HEK293T (cell line): ENCODE measurements at regions not wholly inside any gene's neighbourhood (a gene's known extent, or its start where the extent isn't known, plus 50 kb on each side); places are given as distances from the start of the nearest gene placed in this dataset.

Experiments used
- BHLHE40 ChIP-seq: fragments of 450-650 bp; IDR thresholded peaks from 2 replicates; pipeline ENCODE4 v1.6.1; 2016; ENCODE audit warnings: mild to moderate bottlenecking, moderate library complexity, borderline replicate concordance
- CTBP1 ChIP-seq: fragments of 450-650 bp; IDR thresholded peaks from 2 replicates; pipeline ENCODE4 v1.6.1; 2016; ENCODE audit warnings: borderline replicate concordance
- FOXA1 ChIP-seq: fragments of 450-650 bp; IDR thresholded peaks from 2 replicates; pipeline ENCODE4 v1.6.1; 2016; ENCODE audit warnings: mild to moderate bottlenecking
- FOXK2 ChIP-seq: fragments of 450-650 bp; IDR thresholded peaks from 2 replicates; pipeline ENCODE4 v1.6.1; 2016; ENCODE audit warnings: mild to moderate bottlenecking
- FOXM1 ChIP-seq: fragments of 450-650 bp; IDR thresholded peaks from 2 replicates; pipeline ENCODE4 v1.6.1; 2017; ENCODE audit warnings: mild to moderate bottlenecking, borderline replicate concordance
- SUZ12 ChIP-seq: fragments of 450-650 bp; IDR thresholded peaks from 2 replicates; pipeline ENCODE4 v1.6.1; 2016; ENCODE audit warnings: mild to moderate bottlenecking
- TARDBP ChIP-seq: fragments of 450-650 bp; IDR thresholded peaks from 2 replicates; pipeline ENCODE4 v1.6.1; 2016

DNA sequence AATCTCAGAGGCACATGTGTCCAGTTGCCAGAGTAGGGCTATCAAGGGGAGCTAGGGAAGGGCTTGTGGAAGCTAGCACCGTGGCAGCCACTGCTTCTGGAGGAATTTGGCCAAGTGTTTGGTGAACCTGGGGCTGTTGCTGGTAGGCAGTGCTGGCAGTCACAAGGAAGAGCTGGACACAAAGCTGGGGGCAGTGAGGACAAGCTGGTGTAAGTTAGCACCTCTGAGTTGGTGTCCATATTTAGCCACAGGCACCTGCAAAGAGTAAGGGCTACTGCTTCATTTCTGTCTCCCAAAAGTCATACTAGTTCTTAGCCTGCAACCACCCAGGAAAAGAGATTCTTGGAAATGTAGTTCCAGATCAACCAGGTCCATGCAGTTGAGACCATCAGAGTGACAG lies 359.4 kb downstream of the CSNK1G3 start:
- TF ChIP-seq SUZ12 (no peak), BHLHE40 (no peak), TARDBP (no peak), FOXM1 (no peak), FOXK2 (no peak), FOXA1 (no peak), CTBP1 (no peak)
